ENCODE measurements at regions not wholly inside any gene's neighbourhood (a gene's known extent, or its start where the extent isn't known, plus 50 kb on each side); places are given as distances from the start of the nearest gene placed in this dataset.

DNA sequence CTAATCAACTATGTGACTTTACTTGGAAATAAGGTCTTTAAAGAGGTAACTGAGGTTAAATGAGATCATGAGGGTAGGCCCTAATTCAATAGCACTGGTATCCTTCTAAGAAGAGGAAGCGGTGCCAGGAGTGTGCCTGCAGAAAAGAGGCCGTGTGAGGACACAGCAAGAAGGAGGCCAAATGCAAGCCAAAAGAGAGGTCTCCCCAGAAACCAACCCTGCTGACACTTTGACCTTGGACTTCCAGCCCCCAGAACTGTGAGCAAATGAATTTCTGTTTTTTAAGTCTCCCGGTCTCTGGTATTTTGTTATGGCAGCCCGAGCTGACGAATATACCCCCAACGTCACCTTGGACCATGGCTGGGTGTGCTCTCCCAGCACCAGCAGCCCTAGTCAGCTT lies 257.5 kb upstream of the NCKAP5 start:
- Histone ChIP-seq H3K4me3 (no peak overlapping the region), H3K27ac (no peak overlapping the region)

DNA sequence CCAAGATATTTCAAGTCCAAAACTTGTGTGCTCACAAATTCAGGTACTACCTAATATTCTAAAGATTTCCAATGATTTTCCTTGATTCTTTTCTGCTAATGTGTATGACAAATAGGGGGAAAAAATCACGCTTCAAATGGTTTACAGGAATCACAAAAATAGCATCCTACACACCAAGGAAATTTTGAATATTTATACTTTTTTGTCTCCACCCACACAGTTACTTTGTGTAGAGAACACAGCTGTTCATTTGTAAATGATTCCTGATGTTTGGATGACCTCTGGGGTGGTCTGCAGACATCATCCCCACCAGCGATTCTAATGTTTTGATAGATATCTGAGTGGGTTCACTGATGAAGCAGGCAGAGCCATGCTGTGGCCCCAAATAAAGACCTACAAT lies 260.6 kb upstream of the NCKAP5 start:
- H3K27ac ChIP-seq: no peak overlapping the region
- H3K4me3 ChIP-seq: no peak overlapping the region

DNA sequence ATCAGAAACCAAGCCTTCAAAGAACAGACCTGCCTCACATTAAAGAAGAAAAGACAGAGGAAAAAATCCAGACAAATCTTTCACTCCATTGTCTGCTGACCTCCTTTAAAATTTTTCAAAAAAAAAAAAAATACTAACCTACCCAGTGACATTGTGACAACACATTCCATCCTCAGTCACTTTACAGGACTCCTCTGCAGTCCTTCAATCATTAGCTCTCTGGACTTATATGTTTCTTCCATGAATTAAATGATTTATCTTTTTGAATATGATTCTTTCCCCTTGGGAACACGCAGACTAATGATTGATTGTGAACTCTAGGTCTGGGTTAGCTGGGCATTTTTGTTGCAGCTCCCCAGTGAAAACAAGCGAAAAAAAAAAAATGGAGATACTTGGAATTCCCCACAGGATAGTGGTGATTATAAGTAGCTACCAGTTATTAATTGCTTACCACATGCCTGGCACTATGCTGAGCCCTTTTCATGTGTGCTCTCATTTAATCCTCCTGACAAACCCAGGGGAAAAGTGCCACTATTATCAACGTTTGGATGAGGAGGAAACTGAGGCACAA lies 261.3 kb upstream of the NCKAP5 start:
- no peak overlapping the region for H3K27ac ChIP-seq
- no peak overlapping the region for H3K4me3 ChIP-seq

DNA sequence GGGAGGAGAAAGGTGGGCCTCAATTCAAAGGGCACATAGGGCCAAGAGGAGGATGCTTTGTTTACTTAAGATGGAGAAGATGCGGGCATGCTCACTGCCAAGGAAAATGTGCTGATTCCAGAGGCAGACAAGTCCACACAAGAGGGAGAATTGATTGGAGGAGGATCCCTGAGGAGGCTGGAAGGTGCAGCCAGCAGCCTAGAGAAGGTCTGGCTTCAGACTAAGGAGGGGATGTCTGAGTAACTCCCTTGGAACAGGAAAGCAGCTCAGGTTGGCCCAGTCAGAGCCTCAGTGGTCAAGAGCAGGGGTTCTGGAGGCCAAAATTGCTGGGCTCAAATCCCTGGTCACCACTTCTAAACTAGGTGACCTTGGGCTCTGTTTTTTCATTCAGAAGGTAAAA lies 265.5 kb upstream of the NCKAP5 start:
- H3K27ac ChIP-seq: no peak overlapping the region
- no peak overlapping the region for H3K4me3 ChIP-seq

DNA sequence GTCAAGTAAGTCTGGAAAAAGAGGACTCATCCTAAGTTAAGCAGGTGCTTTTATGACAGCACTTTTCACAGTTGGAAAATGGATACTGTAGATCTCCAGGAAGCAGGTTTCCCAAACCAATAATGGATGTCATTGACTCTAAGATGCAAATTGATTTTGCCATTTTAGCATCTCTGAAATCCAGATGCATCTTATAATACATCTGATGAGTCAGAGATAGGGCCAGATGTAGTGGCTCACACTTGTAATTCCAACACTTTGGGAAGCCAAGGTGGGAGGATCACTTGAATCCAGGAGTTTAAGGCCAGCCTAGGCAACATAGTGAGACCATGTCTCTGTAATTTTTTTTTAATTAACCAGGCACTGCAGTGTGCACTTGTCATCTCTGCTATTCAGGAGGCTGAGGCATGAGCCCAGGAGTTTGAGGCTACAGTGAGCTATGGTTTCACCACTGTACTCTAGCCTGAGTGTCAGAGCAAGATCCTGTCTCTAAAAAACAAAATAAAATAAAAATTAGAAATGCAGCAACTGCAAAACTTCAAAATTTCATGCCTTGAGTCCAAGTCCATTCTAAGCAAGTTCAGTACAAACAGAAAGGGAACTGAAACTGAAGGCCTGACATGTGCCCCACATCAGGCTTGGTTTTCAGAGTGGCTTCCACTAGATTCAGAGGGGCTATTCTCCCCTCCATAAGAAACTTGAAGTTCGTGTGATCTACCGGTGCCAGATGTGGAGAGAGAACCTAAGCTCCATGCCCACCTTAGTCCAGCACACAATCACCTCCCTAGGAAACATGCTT lies 267.8 kb upstream of the NCKAP5 start:
- Histone ChIP-seq H3K27ac (no peak overlapping the region), H3K4me3 (no peak overlapping the region)

DNA sequence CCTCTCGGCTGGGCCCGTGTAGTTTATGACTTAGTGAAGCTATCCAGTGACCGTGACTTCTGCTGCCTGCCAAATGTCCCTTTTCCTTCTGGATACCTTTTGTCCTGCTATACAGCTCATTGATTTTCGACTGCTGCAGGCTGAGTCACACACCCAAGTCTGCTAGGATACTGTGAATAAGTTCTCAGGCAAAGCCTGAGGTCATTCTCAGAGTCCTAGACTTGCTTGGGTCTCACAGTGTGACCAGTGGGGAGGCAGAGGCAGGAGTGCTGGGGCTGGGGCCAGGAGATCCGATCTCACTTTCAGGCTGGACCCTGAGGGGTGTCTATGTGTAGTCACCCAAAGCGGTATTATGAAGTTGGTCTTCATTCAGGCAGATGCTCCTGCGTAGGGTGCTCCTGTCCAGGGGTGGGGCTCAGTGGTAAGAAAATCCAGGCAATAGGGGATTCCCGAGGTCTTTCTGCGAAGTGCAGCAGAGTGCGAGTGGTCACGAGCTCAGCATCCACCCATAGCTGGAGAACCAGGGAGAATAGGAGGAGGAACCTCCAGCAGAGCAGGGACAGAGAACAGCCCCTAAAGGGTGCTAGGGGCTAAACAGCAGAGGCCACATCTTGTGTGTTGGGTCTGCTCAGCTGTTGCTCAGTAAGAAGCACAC lies 268.6 kb upstream of the NCKAP5 start:
- Histone ChIP-seq H3K27ac (no peak overlapping the region), H3K4me3 (no peak overlapping the region)

DNA sequence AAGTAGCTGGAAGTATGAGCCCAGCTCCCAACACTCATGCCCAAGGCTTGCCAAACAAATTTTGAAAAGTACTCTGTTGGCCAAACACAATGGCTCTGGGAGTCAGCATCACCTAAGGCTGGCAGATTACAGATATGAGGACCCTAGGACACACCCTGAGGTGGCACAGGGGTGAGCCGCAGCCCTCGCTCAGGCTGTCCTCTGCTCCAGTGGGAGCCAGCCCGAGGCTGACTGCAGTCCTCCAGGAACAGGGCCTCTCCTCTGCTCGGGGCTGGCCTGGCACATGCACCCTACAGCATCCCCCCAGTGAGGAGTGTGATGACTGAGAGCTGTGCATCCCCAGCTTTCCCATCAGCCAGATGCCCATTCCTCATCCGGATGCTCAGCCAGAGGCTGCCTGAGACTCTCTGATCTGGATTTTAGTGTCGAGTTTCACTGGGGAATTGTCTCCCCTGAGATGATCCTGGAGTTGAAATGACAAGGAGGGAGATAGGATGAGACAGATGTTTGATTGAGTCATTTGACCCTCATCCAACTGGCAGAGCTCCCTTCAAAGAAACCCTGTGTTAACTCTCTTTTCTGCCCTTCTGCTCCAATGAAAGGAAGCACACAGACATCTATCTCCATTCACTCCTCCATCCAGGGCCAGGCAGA lies 269.3 kb upstream of the NCKAP5 start:
- no peak overlapping the region for H3K4me3 ChIP-seq

DNA sequence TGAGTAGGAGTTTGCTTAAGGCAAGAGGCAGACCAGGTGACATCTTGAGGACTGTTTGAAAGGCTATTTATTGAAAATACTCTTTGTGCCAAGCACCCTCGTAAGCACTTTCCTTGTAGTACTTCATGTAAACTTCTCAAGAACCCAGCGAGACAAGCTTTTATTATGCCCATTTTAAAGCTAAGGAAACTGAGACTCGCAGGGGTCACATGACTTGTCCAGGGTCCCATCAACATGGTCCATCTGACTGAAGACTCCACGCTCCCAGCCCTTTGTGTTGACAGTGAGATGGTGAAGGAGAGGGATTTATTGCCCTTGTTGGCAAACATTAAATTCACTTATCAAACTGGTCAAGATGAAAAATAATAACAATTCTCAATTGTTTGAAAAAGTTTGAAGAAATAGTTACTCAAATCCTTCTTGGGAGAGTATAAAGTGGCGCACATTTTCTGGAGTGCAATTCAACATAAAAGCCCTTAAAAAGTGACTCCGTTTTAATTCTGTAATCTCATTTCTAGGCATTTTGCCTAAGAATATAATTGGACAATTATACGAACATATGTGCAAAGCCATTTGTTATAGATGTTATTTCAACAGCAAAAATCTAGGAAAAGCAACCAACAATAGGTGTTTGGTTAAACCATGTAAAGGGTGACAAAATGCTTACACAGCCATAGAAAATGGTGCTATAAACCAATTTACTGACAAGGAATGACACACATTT lies 270.5 kb upstream of the NCKAP5 start:
- Histone ChIP-seq H3K27ac (no peak overlapping the region), H3K4me3 (no peak overlapping the region)

More for the DNA sequence above, 269.3 kb upstream of the NCKAP5 start:
- H3K27ac ChIP-seq: no peak overlapping the region

DNA sequence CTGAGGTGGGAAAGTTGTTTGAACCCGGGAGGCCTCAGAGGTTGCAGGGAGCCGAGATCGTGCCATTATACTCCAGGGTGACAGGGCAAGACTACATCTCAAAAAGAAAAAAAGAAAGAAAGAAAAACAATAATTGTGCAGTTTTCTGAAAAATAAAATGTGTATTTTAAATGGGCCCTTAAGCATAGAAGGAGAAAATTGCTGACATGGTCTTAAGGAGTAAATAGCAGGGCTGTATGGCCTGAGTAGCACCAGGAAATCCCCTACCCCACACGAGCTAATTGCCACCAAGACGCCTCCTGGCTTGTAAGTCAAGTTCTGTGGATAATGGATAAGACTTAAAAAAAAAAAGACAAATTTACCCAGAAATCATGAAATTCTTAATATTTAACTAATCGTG lies 271.4 kb upstream of the NCKAP5 start:
- Histone ChIP-seq H3K4me3 (no peak overlapping the region), H3K27ac (peak overlapping the region in 1 of 21 experiments; percentile 30)

DNA sequence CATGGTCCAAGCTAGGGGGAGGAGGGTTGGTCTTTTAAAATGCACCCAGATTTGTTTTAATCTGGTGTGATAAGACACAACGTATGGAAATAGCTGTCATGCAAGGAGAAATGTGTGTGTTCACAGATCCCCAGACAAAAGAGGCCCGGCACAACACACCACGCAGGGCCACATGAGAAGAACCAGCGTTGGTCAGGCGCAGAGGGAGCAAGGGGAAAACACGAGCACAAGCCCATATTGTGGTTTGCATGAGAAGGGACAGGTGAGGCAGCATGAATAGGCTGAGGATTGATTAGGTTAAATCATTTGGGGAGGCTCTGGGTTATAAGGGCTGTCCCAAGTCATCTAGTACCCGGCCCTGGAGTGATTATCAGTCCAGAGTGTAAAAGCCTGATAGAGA lies 272.5 kb upstream of the NCKAP5 start:
- no peak overlapping the region for H3K4me3 ChIP-seq
- peak overlapping the region in 1 of 21 experiments; percentile 54 for H3K27ac ChIP-seq

DNA sequence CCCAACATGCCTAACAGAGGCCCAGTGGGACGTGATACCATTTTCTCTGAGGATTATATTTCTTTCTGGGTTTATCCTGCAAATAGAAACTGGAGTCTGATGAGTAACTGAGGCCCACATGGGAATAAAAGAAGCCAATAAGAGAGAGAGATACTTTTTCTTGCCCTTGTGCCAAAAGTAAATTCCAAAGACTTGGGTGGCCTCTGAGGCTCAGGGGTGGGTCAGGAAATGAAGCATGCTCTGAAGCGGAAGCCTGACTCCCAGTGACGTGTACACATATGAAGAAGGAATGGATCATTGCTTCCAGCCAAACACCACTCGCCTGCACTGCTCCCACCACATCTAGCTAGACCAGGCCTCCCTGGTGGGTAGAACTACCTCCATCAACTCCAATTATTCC lies 273.6 kb upstream of the NCKAP5 start:
- Histone ChIP-seq H3K27ac (peak overlapping the region in 2 of 21 experiments; percentile 25 to 74), H3K4me3 (no peak overlapping the region)

DNA sequence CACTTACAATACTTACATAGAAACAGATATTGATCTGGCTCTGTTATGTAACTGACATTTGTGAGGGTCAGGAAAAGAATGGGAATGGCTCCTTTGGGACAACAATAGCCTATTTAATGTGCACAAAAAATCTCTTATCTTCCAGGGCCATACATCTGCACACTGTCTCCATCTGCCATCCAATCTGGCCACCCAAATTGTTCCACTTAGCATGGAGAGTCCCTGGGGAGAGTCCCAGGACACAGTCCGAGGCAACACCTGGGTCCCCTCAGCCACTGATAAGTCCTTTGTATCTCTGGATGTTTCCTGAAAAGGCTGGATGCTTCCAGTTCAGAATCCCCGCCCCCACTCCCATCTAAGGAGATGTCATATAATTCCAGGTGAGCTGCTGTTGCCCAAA lies 274.2 kb upstream of the NCKAP5 start:
- H3K27ac ChIP-seq: peak overlapping the region in 2 of 21 experiments; percentile 17 to 74
- no peak overlapping the region for H3K4me3 ChIP-seq

DNA sequence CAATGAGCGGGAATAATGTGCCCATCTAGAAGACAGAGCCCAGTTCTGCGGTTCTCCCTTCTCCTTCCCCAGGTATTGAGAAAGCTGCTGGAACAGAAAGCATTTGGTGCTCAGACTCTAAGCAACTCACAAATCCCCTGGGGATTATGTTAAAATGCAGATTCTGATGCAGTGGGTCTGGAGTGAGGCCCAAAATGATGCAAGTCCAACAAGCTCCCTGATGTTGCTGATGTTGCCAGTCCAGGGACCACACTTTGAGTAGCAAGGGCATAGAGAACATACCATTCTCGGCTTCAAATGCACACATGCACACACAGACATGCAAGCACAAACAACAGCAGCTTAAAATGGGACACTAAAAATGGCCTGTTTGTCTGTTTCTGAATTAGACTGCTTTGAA lies 274.8 kb upstream of the NCKAP5 start:
- H3K4me3 ChIP-seq: no peak overlapping the region
- peak overlapping the region in 1 of 21 experiments; percentile 74 for H3K27ac ChIP-seq

DNA sequence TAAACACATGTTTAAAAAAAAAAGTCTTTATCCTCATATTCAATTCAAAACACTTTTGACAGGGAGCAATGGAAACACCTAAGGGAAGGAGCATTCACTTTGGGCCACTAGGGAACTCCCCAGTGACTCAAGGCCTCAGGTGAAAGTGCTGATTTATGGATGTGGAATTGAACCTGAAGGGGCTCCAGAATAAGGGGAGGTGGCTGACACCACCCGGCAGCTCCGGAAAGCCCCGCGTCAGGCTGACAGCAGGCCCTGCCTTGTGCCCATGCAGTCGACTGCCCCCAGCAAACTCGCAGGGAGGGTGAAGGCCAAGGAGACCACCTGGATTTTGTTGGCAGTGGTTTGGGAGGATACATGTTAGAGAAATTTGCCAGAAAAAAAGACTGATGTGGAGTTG lies 275.3 kb upstream of the NCKAP5 start:
- no peak overlapping the region for H3K4me3 ChIP-seq

DNA sequence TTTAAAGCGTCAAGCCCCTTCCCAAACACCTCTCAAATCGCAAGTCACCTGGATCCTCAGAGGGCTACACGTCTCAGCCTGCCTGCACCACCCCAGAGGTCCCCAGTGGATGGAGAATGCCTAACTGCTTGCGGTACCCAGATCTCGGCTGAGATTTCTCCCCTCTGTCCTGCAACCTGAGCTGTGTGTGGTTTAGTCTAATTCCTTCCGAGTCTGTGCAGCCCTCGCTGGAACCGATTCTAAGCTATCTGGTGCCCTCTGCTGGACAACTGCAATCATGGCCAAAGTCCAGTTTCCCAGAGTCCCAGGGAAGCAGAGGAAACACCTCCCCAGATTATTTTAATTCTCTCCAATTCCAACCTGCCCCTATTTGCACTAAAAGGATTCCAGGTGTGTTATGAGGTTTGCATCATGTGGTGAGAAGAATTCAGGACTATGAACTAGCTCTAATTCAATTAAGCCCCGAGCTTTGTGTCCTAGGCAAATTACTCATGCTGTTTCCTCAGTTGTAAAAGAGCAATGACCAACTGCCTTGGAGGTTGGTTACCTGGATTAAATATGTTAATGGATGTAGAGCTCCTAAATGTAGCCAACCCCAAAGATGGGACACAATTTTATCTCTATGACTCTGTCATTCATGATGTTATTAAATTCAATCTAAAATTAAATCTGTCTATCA lies 276.1 kb upstream of the NCKAP5 start:
- no peak overlapping the region for H3K4me3 ChIP-seq
- H3K27ac ChIP-seq: no peak overlapping the region

More for the DNA sequence above, 275.3 kb upstream of the NCKAP5 start:
- peak overlapping the region in 1 of 21 experiments; percentile 39 for H3K27ac ChIP-seq

DNA sequence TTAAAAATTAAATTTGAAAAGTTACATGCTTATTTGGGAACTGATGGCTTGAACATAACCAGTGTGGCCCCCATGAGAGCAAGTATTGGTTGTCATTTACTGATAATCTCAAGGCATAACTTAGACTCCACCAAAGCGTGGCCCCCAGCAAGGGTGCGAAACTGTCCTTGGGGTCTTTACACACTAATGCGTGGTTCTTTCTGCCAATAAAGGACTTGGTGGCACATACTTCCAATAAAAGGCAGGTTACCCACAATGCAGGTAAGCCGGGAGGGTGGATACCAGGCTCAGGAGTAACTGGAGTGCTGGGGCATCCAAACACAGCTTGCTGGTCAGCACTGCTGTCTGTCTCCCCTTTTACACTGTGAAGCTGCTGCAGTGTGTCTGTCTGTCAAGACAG lies 278.2 kb upstream of the NCKAP5 start:
- H3K27ac ChIP-seq: no peak overlapping the region
- H3K4me3 ChIP-seq: no peak overlapping the region

DNA sequence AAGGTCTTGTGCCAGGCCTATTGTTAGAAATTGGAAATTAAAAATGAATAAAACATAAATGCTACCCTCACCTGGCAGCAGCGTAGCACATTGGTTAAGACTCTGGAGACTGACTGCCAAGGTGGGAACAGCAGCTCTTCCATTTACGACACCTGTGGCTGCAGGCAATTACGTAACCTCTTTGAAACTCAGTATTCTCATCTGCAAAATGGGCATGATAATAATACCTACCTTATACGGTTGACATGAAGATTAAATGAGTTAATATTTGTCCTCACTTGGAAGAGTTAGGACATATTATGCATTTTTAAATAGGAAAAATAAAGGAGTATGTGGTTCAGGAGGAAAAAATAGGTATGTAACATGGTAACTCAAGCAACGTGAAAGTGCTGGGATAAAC lies 279.3 kb upstream of the NCKAP5 start:
- H3K27ac ChIP-seq: no peak overlapping the region

DNA sequence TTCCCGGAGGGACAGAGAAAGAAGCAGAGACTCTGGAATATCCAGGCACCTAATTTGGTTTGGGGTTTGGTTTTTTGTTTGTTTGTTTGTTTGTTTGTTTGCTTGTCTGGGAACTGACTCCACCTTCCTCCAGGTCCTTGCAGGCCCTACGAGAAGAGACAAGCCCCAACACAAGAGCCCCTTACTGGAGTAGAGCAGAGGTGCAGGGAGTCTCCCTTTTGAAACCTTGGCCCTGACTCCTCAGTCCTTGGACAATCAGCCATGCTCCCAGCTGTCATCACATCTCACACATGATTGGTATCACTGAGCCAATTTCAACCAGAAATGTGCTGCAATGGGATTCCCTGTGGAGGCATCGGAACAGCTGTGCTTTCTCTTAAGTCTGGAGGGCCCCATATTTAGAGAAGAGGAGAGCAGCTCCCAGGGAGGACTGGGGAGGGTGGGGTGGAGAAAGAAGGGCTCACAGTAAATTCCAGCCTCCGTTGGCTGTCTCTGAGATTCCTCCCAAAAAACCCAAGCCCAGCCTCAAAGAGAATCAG lies 279.9 kb upstream of the NCKAP5 start:
- no peak overlapping the region for H3K27ac ChIP-seq
- no peak overlapping the region for H3K4me3 ChIP-seq

More for the DNA sequence above, 279.3 kb upstream of the NCKAP5 start:
- H3K4me3 ChIP-seq: no peak overlapping the region

DNA sequence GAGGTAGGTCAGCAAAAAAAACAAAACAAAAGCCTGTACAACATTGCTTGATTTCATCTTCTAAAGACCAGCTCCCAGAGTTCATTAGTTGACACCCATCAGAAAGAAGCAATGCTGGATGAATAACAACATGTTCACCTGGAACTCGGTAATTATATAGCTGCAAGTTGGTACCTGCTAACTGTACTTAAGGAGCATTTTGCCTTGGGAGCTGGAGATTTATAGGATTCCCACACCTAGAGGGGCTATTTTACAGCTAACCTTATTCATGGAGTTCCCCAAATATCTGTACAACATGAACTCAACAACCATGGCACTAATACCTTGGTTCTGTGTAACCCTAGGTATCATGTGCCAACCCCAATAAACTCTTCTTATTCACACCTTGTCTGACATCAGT lies 281.1 kb upstream of the NCKAP5 start:
- no peak overlapping the region for H3K4me3 ChIP-seq
- no peak overlapping the region for H3K27ac ChIP-seq

All from skin epidermis (tissue), 12 donors.